AG09309 (cell line): ENCODE measurements at regions not wholly inside any gene's neighbourhood (a gene's known extent, or its start where the extent isn't known, plus 50 kb on each side); places are given as distances from the start of the nearest gene placed in this dataset.

ENCODE experiments used
- DNase-seq: peaks from one replicate; pipeline ENCODE4 v3.0.0-alpha.2; 2010; ENCODE audit warnings: low read depth
- H3K4me3 ChIP-seq: 2 replicates; pipeline ENCODE4 v1.5.1; 2011; ENCODE audit warnings: mild to moderate bottlenecking, low read depth, low read length, moderate library complexity; ENCODE audit not compliant: control insufficient read depth
- TF ChIP-seq, protein P1 (sequence below): IDR thresholded peaks from 2 replicates; pipeline ENCODE4 v1.5.1; 2011; ENCODE audit warnings: mild to moderate bottlenecking, low read depth, low read length, inconsistent platforms; ENCODE audit not compliant: insufficient read depth, control insufficient read depth; ENCODE audit errors: missing control alignments

DNA sequence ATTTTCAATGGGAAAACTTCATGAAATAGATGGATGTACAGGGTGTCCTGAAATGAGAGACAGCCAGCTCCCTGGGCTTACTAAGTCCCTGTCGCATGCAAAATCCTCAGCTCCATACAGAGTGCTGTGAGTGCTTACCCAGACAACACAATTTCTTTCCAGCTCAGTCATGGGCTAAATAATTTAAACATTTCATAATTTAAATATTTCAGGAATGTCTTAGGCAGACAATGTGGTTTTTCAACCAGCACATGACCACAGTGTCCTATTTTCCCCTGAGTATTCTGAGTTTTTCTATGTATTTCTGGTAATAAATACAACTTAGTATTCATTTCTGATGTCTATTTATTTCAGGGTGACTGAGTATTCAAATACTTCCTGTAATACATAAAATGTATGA is 188.5 kb upstream of the SNX2 start:
- no peak for DNase-seq
- H3K4me3 ChIP-seq: no peak overlapping the region
- TF ChIP-seq, protein P1, sequence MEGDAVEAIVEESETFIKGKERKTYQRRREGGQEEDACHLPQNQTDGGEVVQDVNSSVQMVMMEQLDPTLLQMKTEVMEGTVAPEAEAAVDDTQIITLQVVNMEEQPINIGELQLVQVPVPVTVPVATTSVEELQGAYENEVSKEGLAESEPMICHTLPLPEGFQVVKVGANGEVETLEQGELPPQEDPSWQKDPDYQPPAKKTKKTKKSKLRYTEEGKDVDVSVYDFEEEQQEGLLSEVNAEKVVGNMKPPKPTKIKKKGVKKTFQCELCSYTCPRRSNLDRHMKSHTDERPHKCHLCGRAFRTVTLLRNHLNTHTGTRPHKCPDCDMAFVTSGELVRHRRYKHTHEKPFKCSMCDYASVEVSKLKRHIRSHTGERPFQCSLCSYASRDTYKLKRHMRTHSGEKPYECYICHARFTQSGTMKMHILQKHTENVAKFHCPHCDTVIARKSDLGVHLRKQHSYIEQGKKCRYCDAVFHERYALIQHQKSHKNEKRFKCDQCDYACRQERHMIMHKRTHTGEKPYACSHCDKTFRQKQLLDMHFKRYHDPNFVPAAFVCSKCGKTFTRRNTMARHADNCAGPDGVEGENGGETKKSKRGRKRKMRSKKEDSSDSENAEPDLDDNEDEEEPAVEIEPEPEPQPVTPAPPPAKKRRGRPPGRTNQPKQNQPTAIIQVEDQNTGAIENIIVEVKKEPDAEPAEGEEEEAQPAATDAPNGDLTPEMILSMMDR: no peak

DNA sequence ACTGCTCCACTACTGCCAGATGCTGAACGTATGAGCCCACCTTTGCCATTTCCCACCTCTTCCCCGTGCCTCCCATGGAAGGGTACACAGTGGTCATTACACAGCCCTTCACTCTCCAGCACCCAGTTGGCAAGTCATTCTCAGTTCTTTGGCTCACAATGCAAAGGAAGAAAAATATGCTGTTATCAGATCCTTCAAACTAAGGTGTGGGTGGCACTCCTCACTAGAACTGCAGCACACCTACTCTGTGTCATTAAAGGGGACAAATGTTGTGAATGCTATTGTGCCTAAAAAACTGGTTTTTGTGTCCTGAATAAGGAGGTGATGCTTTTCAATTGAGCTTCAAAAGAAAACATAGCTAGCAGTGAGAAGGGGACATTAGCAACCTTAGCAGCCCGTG is 183.1 kb upstream of the SNX2 start:
- no peak overlapping the region for H3K4me3 ChIP-seq
- DNase-seq: no peak
- TF ChIP-seq, protein P1: no peak

DNA sequence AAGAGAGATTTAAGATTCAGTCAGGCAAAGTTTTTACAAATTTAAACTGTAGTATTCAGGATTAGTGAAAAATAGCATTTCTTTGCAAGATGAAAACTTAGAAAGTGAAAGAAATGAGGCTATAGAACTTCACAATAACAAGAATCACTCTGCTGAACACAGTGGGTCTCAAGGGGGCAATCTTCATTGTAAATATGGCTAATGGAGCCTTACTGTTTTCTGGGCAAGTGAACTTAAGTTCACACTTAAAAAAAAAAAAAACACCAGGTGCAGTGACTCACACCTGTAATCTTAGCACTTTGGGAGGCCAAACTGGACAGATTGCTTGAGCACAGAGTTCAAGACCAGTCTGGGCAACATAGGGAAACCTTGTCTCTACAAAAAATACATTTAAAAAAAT is 175.9 kb upstream of the SNX2 start:
- TF ChIP-seq, protein P1: no peak
- H3K4me3 ChIP-seq: no peak overlapping the region
- no peak for DNase-seq

DNA sequence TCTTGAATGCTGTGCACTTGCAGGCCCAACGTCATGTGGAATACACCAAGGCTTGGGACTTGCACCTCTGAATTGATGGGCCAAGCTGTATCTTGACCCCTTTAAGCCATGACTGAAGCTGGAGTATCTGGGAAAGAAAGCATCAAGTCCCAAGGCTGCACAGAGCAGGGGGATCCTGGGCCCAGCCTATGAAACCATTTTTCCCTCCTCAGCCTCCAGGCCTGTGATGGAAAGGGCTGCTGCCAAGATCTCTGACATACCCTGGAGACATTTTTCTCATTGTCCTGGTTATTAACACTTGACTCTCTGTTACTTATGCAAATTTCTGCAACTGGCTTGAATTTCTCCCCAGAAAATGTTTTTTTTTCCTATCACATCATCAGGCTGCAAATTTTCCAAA is 174.0 kb upstream of the SNX2 start:
- no peak overlapping the region for H3K4me3 ChIP-seq
- DNase-seq: no peak
- TF ChIP-seq, protein P1: no peak

DNA sequence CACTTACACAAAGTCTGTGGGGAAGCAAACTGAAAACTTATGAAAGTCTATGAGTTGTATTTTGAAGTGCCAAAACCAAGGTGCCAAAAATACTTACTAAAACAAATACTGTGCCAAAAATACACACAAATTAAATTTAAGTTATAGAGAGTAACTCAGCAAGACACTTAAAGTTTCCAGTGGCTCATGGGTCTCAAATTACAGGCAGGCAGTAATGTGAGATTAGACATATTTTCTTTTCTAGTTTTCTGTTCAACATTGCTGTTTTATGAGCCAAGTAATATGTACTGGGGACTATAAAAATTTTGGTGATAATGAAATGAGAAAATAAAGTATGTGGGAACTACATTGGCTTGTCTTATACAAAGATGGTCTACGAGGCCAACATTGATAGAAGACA is 172.2 kb upstream of the SNX2 start:
- TF ChIP-seq, protein P1: no peak
- no peak overlapping the region for H3K4me3 ChIP-seq
- DNase-seq: no peak

DNA sequence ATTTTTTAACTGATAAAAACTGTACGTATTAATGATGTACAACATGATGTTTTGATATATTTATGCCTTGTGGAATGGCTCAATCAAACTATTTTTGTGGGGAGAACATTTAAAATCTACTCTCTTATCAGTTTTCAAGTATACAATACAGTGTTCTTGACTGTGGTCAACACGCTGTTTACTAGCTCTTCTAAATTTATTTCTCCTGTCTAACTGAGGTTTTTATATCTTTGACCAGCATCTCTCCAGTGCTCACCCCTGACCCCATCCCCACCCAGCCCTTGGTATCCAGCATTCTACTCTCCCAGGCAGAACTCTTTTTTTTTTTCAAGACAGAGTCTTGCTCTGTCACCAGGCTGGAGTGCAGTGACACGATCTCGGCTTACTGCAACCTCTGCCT is 169.6 kb upstream of the SNX2 start:
- no peak for DNase-seq
- H3K4me3 ChIP-seq: no peak overlapping the region
- TF ChIP-seq, protein P1: no peak

DNA sequence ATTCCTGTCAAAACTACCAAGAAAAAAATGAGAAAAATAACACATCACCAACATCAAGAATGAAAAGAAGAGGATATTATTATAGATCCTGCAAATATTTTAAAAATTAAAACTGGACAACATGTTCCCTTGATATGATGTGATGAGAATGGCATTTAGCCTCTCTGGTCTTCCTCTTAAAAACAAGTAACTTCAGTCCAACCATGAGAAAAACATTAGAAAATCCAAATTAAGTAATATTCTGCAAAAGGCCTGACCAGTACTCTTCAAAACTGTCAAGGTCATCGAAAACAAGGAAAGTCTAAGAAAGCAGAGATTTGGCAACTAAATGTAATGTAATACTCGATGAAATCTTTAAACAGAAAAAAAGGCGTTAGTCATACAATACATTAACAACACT is 167.1 kb upstream of the SNX2 start:
- TF ChIP-seq, protein P1: no peak
- DNase-seq: no peak
- H3K4me3 ChIP-seq: no peak overlapping the region
